Neural progenitor cell (in vitro differentiated cells): ENCODE measurements at regions not wholly inside any gene's neighbourhood (a gene's known extent, or its start where the extent isn't known, plus 50 kb on each side); places are given as distances from the start of the nearest gene placed in this dataset.

Experiments
- DNase-seq: peaks from one replicate; pipeline ENCODE4 v3.0.0-alpha.2; 2016; ENCODE audit warnings: low spot score
- H2AFZ ChIP-seq: fragments of 200-600 bp; sonication (generic); replicated peaks from 2 replicates; pipeline ENCODE4 v1.6.1; 2016; ENCODE audit warnings: antibody characterized with exemption
- H3F3A ChIP-seq: fragments of 200-600 bp; sonication (generic); 2 replicates; pipeline ENCODE4 v1.6.1; 2016; ENCODE audit warnings: antibody characterized with exemption, low read depth
- H3K27ac ChIP-seq: fragments of 200-600 bp; sonication (generic); 2 replicates; pipeline ENCODE4 v1.5.1; 2016; ENCODE audit warnings: mild to moderate bottlenecking
- H3K27me3 ChIP-seq: fragments of 200-600 bp; sonication (generic); 2 replicates; pipeline ENCODE4 v1.6.1; 2016; ENCODE audit warnings: mild to moderate bottlenecking, moderate library complexity
- H3K36me3 ChIP-seq: fragments of 200-600 bp; sonication (generic); 2 replicates; pipeline ENCODE4 v1.5.1; 2016
- H3K4me1 ChIP-seq: fragments of 200-600 bp; sonication (generic); 2 replicates; pipeline ENCODE4 v1.6.1; 2016; ENCODE audit warnings: mixed run types
- H3K4me2 ChIP-seq: fragments of 200-600 bp; sonication (generic); 2 replicates; pipeline ENCODE4 v1.6.1; 2016
- H3K4me3 ChIP-seq: fragments of 200-600 bp; sonication (generic); 2 replicates; pipeline ENCODE4 v1.5.1; 2016
- H3K79me2 ChIP-seq: fragments of 200-600 bp; sonication (generic); 2 replicates; pipeline ENCODE4 v1.6.1; 2016; ENCODE audit warnings: low read depth
- H3K9ac ChIP-seq: fragments of 200-600 bp; sonication (generic); 2 replicates; pipeline ENCODE4 v1.6.1; 2016
- H3K9me3 ChIP-seq: fragments of 200-600 bp; sonication (generic); 2 replicates; pipeline ENCODE4 v1.5.1; 2016; ENCODE audit warnings: low read depth
- H4K20me1 ChIP-seq: fragments of 200-600 bp; sonication (generic); 2 replicates; pipeline ENCODE4 v1.6.1; 2016; ENCODE audit warnings: low read depth
- H3K27ac Mint-ChIP-seq: 3 replicates; pipeline ENCODE4 v1.8.0; 2021; ENCODE audit warnings: mixed read lengths
- H3K27me3 Mint-ChIP-seq: 2 replicates; pipeline ENCODE4 v1.8.0; 2022; ENCODE audit warnings: low read depth, mild to moderate bottlenecking, inconsistent platforms, moderate library complexity, mixed read lengths; ENCODE audit not compliant: insufficient read depth
- H3K36me3 Mint-ChIP-seq: 3 replicates; pipeline ENCODE4 v1.8.0; 2021; ENCODE audit warnings: mixed read lengths
- H3K4me1 Mint-ChIP-seq: 3 replicates; pipeline ENCODE4 v1.8.0; 2021; ENCODE audit warnings: mixed read lengths
- H3K4me3 Mint-ChIP-seq: 3 replicates; pipeline ENCODE4 v1.8.0; 2021; ENCODE audit warnings: mild to moderate bottlenecking, moderate library complexity, mixed read lengths
- H3K9me3 Mint-ChIP-seq: 3 replicates; pipeline ENCODE4 v1.8.0; 2020; ENCODE audit warnings: mixed read lengths
- CTCF ChIP-seq: fragments of 200-600 bp; sonication (generic); IDR thresholded peaks from 2 replicates; pipeline ENCODE4 v1.5.1; 2017; ENCODE audit warnings: antibody characterized with exemption, mild to moderate bottlenecking
- EZH2 ChIP-seq: fragments of 200-600 bp; sonication (generic); IDR thresholded peaks from 2 replicates; pipeline ENCODE4 v1.6.1; 2017; ENCODE audit warnings: antibody characterized with exemption, mild to moderate bottlenecking, moderate library complexity
- EZH2phosphoT487 ChIP-seq: fragments of 200-600 bp; sonication (generic); IDR thresholded peaks from 2 replicates; pipeline ENCODE4 v1.6.1; 2017; ENCODE audit warnings: antibody characterized with exemption

GRCh38 chr1:13901039-13901438 lies 201.1 kb downstream of the PRDM2 start:
- H3F3A ChIP-seq, result peaks cover 3% of the 10 kb centered on the region
- TF ChIP-seq CTCF (no peak), EZH2 (no peak)
- H2AFZ ChIP-seq, result no peak overlapping the region
- Mint-ChIP-seq H3K4me1 (peaks cover 5% of the 10 kb centered on the region), H3K27ac (no peak overlapping the region), H3K36me3 (no peaks in the 10 kb centered on the region), H3K27me3 (peaks cover 37% of the 10 kb centered on the region), H3K4me3 (no peak overlapping the region), H3K9me3 (peaks cover 15% of the 10 kb centered on the region)
- no peaks in the 10 kb centered on the region for H4K20me1 ChIP-seq
- H3K4me3 ChIP-seq, result no peak overlapping the region
- no peaks in the 10 kb centered on the region for H3K9me3 ChIP-seq
- H3K27me3 ChIP-seq, result peaks cover 48% of the 10 kb centered on the region
- H3K9ac ChIP-seq, result no peak overlapping the region
- no peak for DNase-seq
- H3K36me3 ChIP-seq, result no peaks in the 10 kb centered on the region
- H3K27ac ChIP-seq, result no peak overlapping the region
- no peak overlapping the region for H3K4me2 ChIP-seq
- peaks cover 6% of the 10 kb centered on the region for H3K4me1 ChIP-seq
- no peaks in the 10 kb centered on the region for H3K79me2 ChIP-seq

GRCh38 chr1:13901597-13901996 lies 201.6 kb downstream of the PRDM2 start:
- no peak for TF ChIP-seq CTCF
- no peak for TF ChIP-seq EZH2
- TF ChIP-seq EZH2phosphoT487, result no peak
- Mint-ChIP-seq H3K27ac (no peak overlapping the region), H3K36me3 (no peaks in the 10 kb centered on the region), H3K27me3 (peaks cover 39% of the 10 kb centered on the region), H3K9me3 (peaks cover 15% of the 10 kb centered on the region), H3K4me3 (no peak overlapping the region), H3K4me1 (peaks cover 7% of the 10 kb centered on the region)
- Histone ChIP-seq H3K4me3 (no peak overlapping the region), H3K9ac (no peak overlapping the region), H2AFZ (no peak overlapping the region), H3F3A (peaks cover 6% of the 10 kb centered on the region), H3K79me2 (no peaks in the 10 kb centered on the region), H4K20me1 (peaks cover 3% of the 10 kb centered on the region), H3K4me2 (no peak overlapping the region), H3K4me1 (peaks cover 8% of the 10 kb centered on the region), H3K36me3 (no peaks in the 10 kb centered on the region), H3K27me3 (peaks cover 48% of the 10 kb centered on the region), H3K9me3 (no peaks in the 10 kb centered on the region), H3K27ac (no peak overlapping the region)
- no peak for DNase-seq

GRCh38 chr1:13908128-13908527 lies 208.1 kb downstream of the PRDM2 start:
- H3K4me3 Mint-ChIP-seq, result no peak overlapping the region
- no peak overlapping the region for H3K27ac Mint-ChIP-seq
- H3K36me3 ChIP-seq, result no peaks in the 10 kb centered on the region
- TF ChIP-seq CTCF, result no peak
- TF ChIP-seq EZH2, result no peak
- no peak for TF ChIP-seq EZH2phosphoT487
- no peaks in the 10 kb centered on the region for H3K79me2 ChIP-seq
- H4K20me1 ChIP-seq, result peaks cover 3% of the 10 kb centered on the region
- peaks cover 35% of the 10 kb centered on the region for H3K27me3 ChIP-seq
- no peak overlapping the region for H3K9ac ChIP-seq
- no peaks in the 10 kb centered on the region for H3K9me3 ChIP-seq
- H3K27ac ChIP-seq, result no peak overlapping the region
- no peak overlapping the region for H2AFZ ChIP-seq
- H3K27me3 Mint-ChIP-seq, result peaks cover 45% of the 10 kb centered on the region
- H3K4me3 ChIP-seq, result no peak overlapping the region
- H3K4me1 Mint-ChIP-seq, result peaks cover 8% of the 10 kb centered on the region
- no peaks in the 10 kb centered on the region for H3K36me3 Mint-ChIP-seq
- peaks cover 15% of the 10 kb centered on the region for H3K9me3 Mint-ChIP-seq
- H3K4me2 ChIP-seq, result no peak overlapping the region
- H3K4me1 ChIP-seq, result peaks cover 8% of the 10 kb centered on the region
- peaks cover 6% of the 10 kb centered on the region for H3F3A ChIP-seq
- DNase-seq, result no peak
